ENCODE measurements at regions not wholly inside any gene's neighbourhood (a gene's known extent, or its start where the extent isn't known, plus 50 kb on each side); places are given as distances from the start of the nearest gene placed in this dataset.
"Not testable (repeated sequence)": the region's sequence is repeated elsewhere in the genome, so short reads cannot be mapped to it uniquely, and the experiment has no call there.

GRCh38 chr22:16463472-16463871, 129.1 kb downstream of the CCT8L2 start:
- H3K9me3 Mint-ChIP-seq; H3K4me3 Mint-ChIP-seq; POLR2A ChIA-PET; H3K4me3 ChIP-seq (ENCODE audit: low read length); H3K27me3 ChIP-seq (ENCODE audit: insufficient read depth, low read length, poor library complexity, severe bottlenecking); H3K36me3 ChIP-seq (ENCODE audit: insufficient read depth, low read length); H3K27ac ChIP-seq (ENCODE audit: low read depth, low read length); H3K4me1 Mint-ChIP-seq; H3K36me3 Mint-ChIP-seq; H3K4me1 ChIP-seq (ENCODE audit: insufficient read depth, low read length); H3K9me3 ChIP-seq (ENCODE audit: low read length); CTCF ChIA-PET; H3K27ac Mint-ChIP-seq; DNase-seq; H3K27me3 Mint-ChIP-seq: not testable (repeated sequence)

- H3K4me3 Mint-ChIP-seq; DNase-seq; H3K36me3 Mint-ChIP-seq; H3K27me3 Mint-ChIP-seq; POLR2A ChIA-PET; H3K36me3 ChIP-seq (ENCODE audit: insufficient read depth, low read length); H3K27ac Mint-ChIP-seq; H3K9me3 Mint-ChIP-seq; H3K9me3 ChIP-seq (ENCODE audit: low read length); CTCF ChIA-PET; H3K4me1 Mint-ChIP-seq; H3K4me1 ChIP-seq (ENCODE audit: insufficient read depth, low read length); H3K4me3 ChIP-seq (ENCODE audit: low read length); H3K27me3 ChIP-seq (ENCODE audit: insufficient read depth, low read length, poor library complexity, severe bottlenecking); H3K27ac ChIP-seq (ENCODE audit: low read depth, low read length): not testable (repeated sequence)
Measured at GRCh38 chr22:16447451-16447850, 145.2 kb downstream of the CCT8L2 start.

- H3K4me1 Mint-ChIP-seq, result not testable (repeated sequence)
Measured at GRCh38 chr22:16446755-16447440, 145.7 kb downstream of the CCT8L2 start.

GRCh38 chr22:16441014-16441413, 151.6 kb downstream of the CCT8L2 start:
- H3K4me3 Mint-ChIP-seq; H3K27ac ChIP-seq (ENCODE audit: low read depth, low read length); POLR2A ChIA-PET; H3K36me3 Mint-ChIP-seq; H3K4me3 ChIP-seq (ENCODE audit: low read length); CTCF ChIA-PET; H3K36me3 ChIP-seq (ENCODE audit: insufficient read depth, low read length); DNase-seq; H3K4me1 ChIP-seq (ENCODE audit: insufficient read depth, low read length); H3K9me3 ChIP-seq (ENCODE audit: low read length); H3K27ac Mint-ChIP-seq; H3K27me3 Mint-ChIP-seq; H3K4me1 Mint-ChIP-seq; H3K27me3 ChIP-seq (ENCODE audit: insufficient read depth, low read length, poor library complexity, severe bottlenecking): not testable (repeated sequence)
- peaks cover 3 to 15% (median 7%) of the 10 kb centered on the region in 5 donors for H3K9me3 Mint-ChIP-seq

More at GRCh38 chr22:16446755-16447440, 145.7 kb downstream of the CCT8L2 start:
- H3K27ac ChIP-seq (ENCODE audit: low read depth, low read length); H3K27me3 ChIP-seq (ENCODE audit: insufficient read depth, low read length, poor library complexity, severe bottlenecking); H3K27ac Mint-ChIP-seq; H3K36me3 Mint-ChIP-seq; POLR2A ChIA-PET; H3K4me1 ChIP-seq (ENCODE audit: insufficient read depth, low read length); H3K4me3 Mint-ChIP-seq; DNase-seq; H3K27me3 Mint-ChIP-seq; H3K9me3 ChIP-seq (ENCODE audit: low read length); H3K4me3 ChIP-seq (ENCODE audit: low read length); H3K36me3 ChIP-seq (ENCODE audit: insufficient read depth, low read length); H3K9me3 Mint-ChIP-seq; CTCF ChIA-PET: not testable (repeated sequence)

GRCh38 chr22:16423476-16423875, 169.1 kb downstream of the CCT8L2 start:
- H3K36me3 Mint-ChIP-seq, POLR2A ChIA-PET, CTCF ChIA-PET: not testable (repeated sequence)

GRCh38 chr22:16417498-16417897, 175.1 kb downstream of the CCT8L2 start:
- H3K27me3 ChIP-seq (ENCODE audit: insufficient read depth, low read length, poor library complexity, severe bottlenecking); H3K27ac Mint-ChIP-seq; H3K4me1 Mint-ChIP-seq; H3K36me3 ChIP-seq (ENCODE audit: insufficient read depth, low read length); DNase-seq; H3K27ac ChIP-seq (ENCODE audit: low read depth, low read length); H3K4me3 ChIP-seq (ENCODE audit: low read length); H3K9me3 ChIP-seq (ENCODE audit: low read length); H3K36me3 Mint-ChIP-seq; H3K27me3 Mint-ChIP-seq; H3K4me3 Mint-ChIP-seq; H3K4me1 ChIP-seq (ENCODE audit: insufficient read depth, low read length); CTCF ChIA-PET; POLR2A ChIA-PET: not testable (repeated sequence)
- peaks cover 4 to 15% (median 6%) of the 10 kb centered on the region in 5 donors for H3K9me3 Mint-ChIP-seq

More at GRCh38 chr22:16423476-16423875, 169.1 kb downstream of the CCT8L2 start:
- not testable (repeated sequence) for H3K36me3 ChIP-seq (ENCODE audit: insufficient read depth, low read length); DNase-seq; H3K4me1 Mint-ChIP-seq; H3K4me3 Mint-ChIP-seq; H3K4me1 ChIP-seq (ENCODE audit: insufficient read depth, low read length); H3K27me3 Mint-ChIP-seq; H3K9me3 ChIP-seq (ENCODE audit: low read length); H3K27ac ChIP-seq (ENCODE audit: low read depth, low read length); H3K4me3 ChIP-seq (ENCODE audit: low read length); H3K27me3 ChIP-seq (ENCODE audit: insufficient read depth, low read length, poor library complexity, severe bottlenecking); H3K27ac Mint-ChIP-seq
- peaks cover 4 to 14% (median 8%) of the 10 kb centered on the region in 5 donors for H3K9me3 Mint-ChIP-seq

- H3K36me3 Mint-ChIP-seq; POLR2A ChIA-PET; H3K9me3 Mint-ChIP-seq; H3K27me3 Mint-ChIP-seq; H3K4me3 ChIP-seq (ENCODE audit: low read length); H3K4me1 Mint-ChIP-seq; H3K4me1 ChIP-seq (ENCODE audit: insufficient read depth, low read length); H3K27me3 ChIP-seq (ENCODE audit: insufficient read depth, low read length, poor library complexity, severe bottlenecking); H3K36me3 ChIP-seq (ENCODE audit: insufficient read depth, low read length); H3K27ac Mint-ChIP-seq; H3K4me3 Mint-ChIP-seq; H3K27ac ChIP-seq (ENCODE audit: low read depth, low read length); DNase-seq; CTCF ChIA-PET; H3K9me3 ChIP-seq (ENCODE audit: low read length): not testable (repeated sequence)
Measured at GRCh38 chr22:16404639-16405038, 188.0 kb downstream of the CCT8L2 start.

GRCh38 chr22:16403661-16404060, 188.9 kb downstream of the CCT8L2 start:
- CTCF ChIA-PET, result not testable (repeated sequence)

GRCh38 chr22:16402874-16403399, 189.7 kb downstream of the CCT8L2 start:
- H3K4me1 Mint-ChIP-seq; H3K4me3 ChIP-seq (ENCODE audit: low read length); H3K36me3 ChIP-seq (ENCODE audit: insufficient read depth, low read length); H3K27ac Mint-ChIP-seq; H3K27ac ChIP-seq (ENCODE audit: low read depth, low read length); H3K4me3 Mint-ChIP-seq; H3K9me3 Mint-ChIP-seq; DNase-seq; H3K9me3 ChIP-seq (ENCODE audit: low read length); H3K4me1 ChIP-seq (ENCODE audit: insufficient read depth, low read length); H3K27me3 Mint-ChIP-seq; H3K36me3 Mint-ChIP-seq; POLR2A ChIA-PET; CTCF ChIA-PET; H3K27me3 ChIP-seq (ENCODE audit: insufficient read depth, low read length, poor library complexity, severe bottlenecking): not testable (repeated sequence)

More at GRCh38 chr22:16403661-16404060, 188.9 kb downstream of the CCT8L2 start:
- H3K36me3 Mint-ChIP-seq; POLR2A ChIA-PET; H3K36me3 ChIP-seq (ENCODE audit: insufficient read depth, low read length); H3K27ac ChIP-seq (ENCODE audit: low read depth, low read length); H3K9me3 Mint-ChIP-seq; H3K4me3 Mint-ChIP-seq; DNase-seq; H3K9me3 ChIP-seq (ENCODE audit: low read length); H3K4me1 Mint-ChIP-seq; H3K4me3 ChIP-seq (ENCODE audit: low read length); H3K27me3 Mint-ChIP-seq; H3K4me1 ChIP-seq (ENCODE audit: insufficient read depth, low read length); H3K27me3 ChIP-seq (ENCODE audit: insufficient read depth, low read length, poor library complexity, severe bottlenecking); H3K27ac Mint-ChIP-seq: not testable (repeated sequence)
